ENCODE measurements at regions not wholly inside any gene's neighbourhood (a gene's known extent, or its start where the extent isn't known, plus 50 kb on each side); places are given as distances from the start of the nearest gene placed in this dataset.

DNA sequence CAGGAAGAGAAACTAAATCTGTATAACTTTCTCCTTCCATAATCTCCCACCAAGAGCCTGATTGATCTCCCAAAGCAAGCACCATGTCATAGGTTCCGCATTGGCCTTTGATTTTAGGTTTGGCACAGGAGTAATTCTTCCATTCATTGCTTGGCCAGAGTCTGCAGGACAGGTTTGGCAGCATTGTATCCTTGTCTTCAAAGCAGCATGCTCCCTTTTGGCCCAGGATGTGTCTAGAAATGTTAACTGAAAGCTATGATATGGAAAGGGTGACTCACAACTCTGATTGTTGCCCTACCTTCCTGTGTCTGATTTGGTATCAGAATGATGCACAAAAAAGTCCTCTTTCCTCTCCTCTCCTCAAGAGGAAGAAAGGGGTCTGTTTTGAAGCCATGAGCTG, 824.3 kb upstream of the PRMT6 start:
- DNase-seq (ENCODE audit: low spot score): no peak
- TF ChIP-seq, protein P1, sequence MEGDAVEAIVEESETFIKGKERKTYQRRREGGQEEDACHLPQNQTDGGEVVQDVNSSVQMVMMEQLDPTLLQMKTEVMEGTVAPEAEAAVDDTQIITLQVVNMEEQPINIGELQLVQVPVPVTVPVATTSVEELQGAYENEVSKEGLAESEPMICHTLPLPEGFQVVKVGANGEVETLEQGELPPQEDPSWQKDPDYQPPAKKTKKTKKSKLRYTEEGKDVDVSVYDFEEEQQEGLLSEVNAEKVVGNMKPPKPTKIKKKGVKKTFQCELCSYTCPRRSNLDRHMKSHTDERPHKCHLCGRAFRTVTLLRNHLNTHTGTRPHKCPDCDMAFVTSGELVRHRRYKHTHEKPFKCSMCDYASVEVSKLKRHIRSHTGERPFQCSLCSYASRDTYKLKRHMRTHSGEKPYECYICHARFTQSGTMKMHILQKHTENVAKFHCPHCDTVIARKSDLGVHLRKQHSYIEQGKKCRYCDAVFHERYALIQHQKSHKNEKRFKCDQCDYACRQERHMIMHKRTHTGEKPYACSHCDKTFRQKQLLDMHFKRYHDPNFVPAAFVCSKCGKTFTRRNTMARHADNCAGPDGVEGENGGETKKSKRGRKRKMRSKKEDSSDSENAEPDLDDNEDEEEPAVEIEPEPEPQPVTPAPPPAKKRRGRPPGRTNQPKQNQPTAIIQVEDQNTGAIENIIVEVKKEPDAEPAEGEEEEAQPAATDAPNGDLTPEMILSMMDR (IDR thresholded peaks at IDR 0.05): no peak
- Histone ChIP-seq H3K27ac (no peak overlapping the region), H3K4me3 (no peak overlapping the region)

DNA sequence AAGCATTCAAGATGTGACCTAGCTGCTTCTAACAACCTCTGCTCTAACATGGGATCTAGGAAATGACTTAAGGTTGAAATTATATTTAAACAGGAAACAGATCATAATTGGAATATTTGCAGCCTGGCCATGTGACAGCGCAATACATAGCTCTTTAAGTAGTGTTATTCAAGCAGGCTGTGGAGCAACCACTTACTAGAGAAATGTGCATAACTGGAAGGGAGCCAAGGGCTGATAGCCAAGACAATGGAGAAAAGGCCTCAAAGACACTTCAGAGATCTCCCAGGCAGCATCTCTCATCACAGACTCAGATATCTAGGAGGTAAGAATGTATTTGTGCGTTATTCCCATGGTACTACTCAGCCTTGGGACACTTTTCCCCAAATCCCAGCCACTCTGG, 823.0 kb upstream of the PRMT6 start:
- TF ChIP-seq, protein P1 (IDR thresholded peaks at IDR 0.05): no peak
- H3K27ac ChIP-seq: no peak overlapping the region
- no peak for DNase-seq (ENCODE audit: low spot score)
- no peak overlapping the region for H3K4me3 ChIP-seq

DNA sequence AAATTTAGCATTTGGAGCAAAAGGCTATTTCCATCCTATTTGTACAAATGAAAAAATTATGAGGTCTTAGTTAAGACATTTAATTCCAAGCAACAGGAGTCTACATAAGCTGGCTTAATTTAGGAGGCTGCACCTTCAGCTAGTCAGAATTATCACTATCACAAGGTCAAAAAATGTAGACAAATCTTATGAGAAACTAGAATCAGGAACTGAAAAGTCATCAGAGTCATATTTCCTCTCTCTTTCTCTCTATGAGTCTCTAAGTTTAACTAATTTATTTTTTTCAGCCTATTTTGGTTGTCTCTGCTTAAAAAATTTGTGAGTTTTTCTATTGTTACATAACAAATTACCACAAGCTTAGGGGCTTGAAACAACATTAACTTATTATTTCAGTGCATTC, 807.1 kb upstream of the PRMT6 start:
- DNase-seq (ENCODE audit: low spot score): no peak
- H3K4me3 ChIP-seq: no peak overlapping the region
- H3K27ac ChIP-seq: no peak overlapping the region
- TF ChIP-seq, protein P1 (IDR thresholded peaks at IDR 0.05): no peak

DNA sequence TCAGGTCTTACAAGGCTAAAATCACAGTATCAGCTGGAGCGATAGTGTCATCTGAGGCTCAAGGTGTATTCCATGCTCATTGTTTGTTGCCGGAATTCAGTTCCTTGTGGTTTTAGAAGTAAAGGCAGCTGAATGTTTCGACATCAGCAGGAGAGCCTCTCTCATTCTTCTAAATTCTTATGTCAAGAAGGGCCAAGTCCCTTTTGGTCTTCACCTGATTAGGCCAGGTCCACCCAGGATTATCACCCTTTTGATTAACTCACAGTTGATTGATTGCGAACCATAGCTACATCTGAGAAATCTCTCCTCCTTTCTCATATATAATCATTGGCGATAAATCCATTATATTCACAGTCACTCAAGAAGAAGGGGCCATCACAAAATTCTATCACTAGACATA, 806.7 kb upstream of the PRMT6 start:
- TF ChIP-seq, protein P1 (IDR thresholded peaks at IDR 0.05): no peak
- Histone ChIP-seq H3K4me3 (no peak overlapping the region), H3K27ac (no peak overlapping the region)
- no peak for DNase-seq (ENCODE audit: low spot score)

DNA sequence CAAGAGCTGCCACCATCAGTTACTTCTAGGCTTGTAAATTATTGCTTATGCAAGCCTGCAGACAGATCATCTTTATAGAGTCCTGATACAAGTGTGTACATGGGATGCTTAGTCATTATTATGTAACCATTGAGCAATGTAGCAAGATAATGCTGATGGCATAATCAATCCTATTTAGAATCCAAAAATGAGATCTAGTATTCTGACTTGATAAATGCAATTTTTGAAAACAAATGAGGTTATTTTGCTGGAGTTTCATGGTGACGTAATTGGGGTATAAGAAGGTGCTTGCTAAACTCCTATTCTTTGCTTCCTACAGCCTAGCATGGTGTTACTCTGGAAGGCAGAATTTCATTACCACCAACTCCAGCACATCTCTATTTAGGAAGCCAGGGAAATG, 801.7 kb upstream of the PRMT6 start:
- DNase-seq (ENCODE audit: low spot score): no peak
- Histone ChIP-seq H3K4me3 (no peak overlapping the region), H3K27ac (no peak overlapping the region)
- TF ChIP-seq, protein P1 (IDR thresholded peaks at IDR 0.05): no peak

DNA sequence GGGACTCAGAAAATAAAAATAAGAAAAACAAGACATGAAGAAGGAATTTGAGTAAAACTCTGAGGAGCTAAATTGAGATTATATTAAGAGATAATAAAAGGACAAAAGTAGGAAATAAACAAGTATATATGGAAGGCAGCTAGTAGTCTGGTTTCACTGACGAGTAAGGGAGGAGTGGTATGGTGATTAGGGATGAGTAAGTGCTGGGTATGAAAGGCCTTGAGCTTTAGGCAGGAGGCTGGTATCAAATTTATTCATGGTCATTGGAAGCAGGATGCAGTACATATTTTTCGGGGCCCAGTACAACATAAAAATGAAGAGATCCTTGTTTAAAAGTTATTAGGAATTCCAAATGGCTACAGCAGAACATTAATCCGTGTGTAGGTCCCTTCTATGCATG, 789.7 kb upstream of the PRMT6 start:
- Histone ChIP-seq H3K4me3 (no peak overlapping the region), H3K27ac (no peak overlapping the region)
- no peak for DNase-seq (ENCODE audit: low spot score)
- TF ChIP-seq, protein P1 (IDR thresholded peaks at IDR 0.05): no peak

DNA sequence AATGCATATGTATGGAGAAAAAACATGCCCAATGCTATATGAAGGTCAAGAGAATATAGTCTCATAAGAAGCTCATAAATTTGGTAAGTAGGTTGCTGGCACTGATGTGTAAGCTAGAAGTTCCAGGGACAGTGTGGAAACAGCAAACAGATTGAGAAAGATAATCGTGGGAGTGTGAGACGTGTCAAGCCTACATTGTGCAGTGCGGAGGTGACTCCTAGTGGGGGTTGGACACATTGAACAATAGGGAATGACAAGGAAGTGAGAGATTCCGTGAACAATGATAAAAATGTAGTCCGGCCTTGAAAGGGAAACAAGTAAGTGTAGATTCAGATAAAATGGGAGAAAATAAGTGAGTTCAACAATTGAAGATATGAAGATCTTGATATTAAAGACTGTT, 788.4 kb upstream of the PRMT6 start:
- no peak for DNase-seq (ENCODE audit: low spot score)
- H3K4me3 ChIP-seq: no peak overlapping the region
- H3K27ac ChIP-seq: no peak overlapping the region
- TF ChIP-seq, protein P1 (IDR thresholded peaks at IDR 0.05): no peak

Measured in coronary artery (tissue), 2 donors.